ENCODE measurements at regions not wholly inside any gene's neighbourhood (a gene's known extent, or its start where the extent isn't known, plus 50 kb on each side); places are given as distances from the start of the nearest gene placed in this dataset.

- POLR2A ChIA-PET: no interaction called here
- CTCF ChIA-PET: no interaction called here
- no peaks in the 10 kb centered on the region for H3K4me1 ChIP-seq (ENCODE audit: insufficient read depth, low read length)
- Mint-ChIP-seq H3K27me3 (peaks cover 0 to 1% of the 10 kb centered on the region in 2 donors), H3K36me3 (no peaks in the 10 kb centered on the region), H3K27ac (no peak overlapping the region), H3K9me3 (peaks cover 0 to 15% (median 2%) of the 10 kb centered on the region in 5 donors), H3K4me3 (no peak overlapping the region), H3K4me1 (no peaks in the 10 kb centered on the region)
- no peak overlapping the region for H3K4me3 ChIP-seq (ENCODE audit: low read length)
- no peaks in the 10 kb centered on the region for H3K9me3 ChIP-seq (ENCODE audit: low read length)
- H3K36me3 ChIP-seq (ENCODE audit: insufficient read depth, low read length): no peaks in the 10 kb centered on the region
- H3K27ac ChIP-seq (ENCODE audit: low read depth, low read length): no peak overlapping the region
- no peak for DNase-seq
- H3K27me3 ChIP-seq (ENCODE audit: insufficient read depth, low read length, poor library complexity, severe bottlenecking): no peaks in the 10 kb centered on the region
These were observed 81.5 kb upstream of the PTPRM start for GRCh38 chr18:7485616-7486015.

GRCh38 chr18:7488571-7488970, 78.5 kb upstream of the PTPRM start:
- Mint-ChIP-seq H3K27me3 (peaks cover 0 to 1% of the 10 kb centered on the region in 2 donors), H3K36me3 (no peaks in the 10 kb centered on the region), H3K4me3 (no peak overlapping the region), H3K27ac (no peak overlapping the region), H3K4me1 (no peaks in the 10 kb centered on the region), H3K9me3 (peaks cover 0 to 13% (median 2%) of the 10 kb centered on the region in 5 donors)
- Histone ChIP-seq H3K27me3 (ENCODE audit: insufficient read depth, low read length, poor library complexity, severe bottlenecking) (no peaks in the 10 kb centered on the region), H3K4me3 (ENCODE audit: low read length) (no peak overlapping the region), H3K4me1 (ENCODE audit: insufficient read depth, low read length) (no peaks in the 10 kb centered on the region), H3K9me3 (ENCODE audit: low read length) (no peaks in the 10 kb centered on the region), H3K27ac (ENCODE audit: low read depth, low read length) (no peak overlapping the region), H3K36me3 (ENCODE audit: insufficient read depth, low read length) (no peaks in the 10 kb centered on the region)
- ChIA-PET POLR2A (no interaction called here), CTCF (no interaction called here)
- no peak for DNase-seq

GRCh38 chr18:7490104-7490503, 77.0 kb upstream of the PTPRM start:
- Histone ChIP-seq H3K36me3 (ENCODE audit: insufficient read depth, low read length) (no peaks in the 10 kb centered on the region), H3K9me3 (ENCODE audit: low read length) (no peaks in the 10 kb centered on the region), H3K4me3 (ENCODE audit: low read length) (no peak overlapping the region), H3K27ac (ENCODE audit: low read depth, low read length) (no peak overlapping the region), H3K27me3 (ENCODE audit: insufficient read depth, low read length, poor library complexity, severe bottlenecking) (no peaks in the 10 kb centered on the region), H3K4me1 (ENCODE audit: insufficient read depth, low read length) (no peaks in the 10 kb centered on the region)
- POLR2A ChIA-PET: no interaction called here
- CTCF ChIA-PET: no interaction called here
- Mint-ChIP-seq H3K27me3 (peaks cover 0 to 1% of the 10 kb centered on the region in 2 donors), H3K36me3 (no peaks in the 10 kb centered on the region), H3K4me3 (no peak overlapping the region), H3K4me1 (no peaks in the 10 kb centered on the region), H3K27ac (no peak overlapping the region), H3K9me3 (peaks cover 0 to 16% (median 2%) of the 10 kb centered on the region in 5 donors)
- no peak for DNase-seq

- Histone ChIP-seq H3K9me3 (ENCODE audit: low read length) (no peaks in the 10 kb centered on the region), H3K36me3 (ENCODE audit: insufficient read depth, low read length) (no peaks in the 10 kb centered on the region), H3K27me3 (ENCODE audit: insufficient read depth, low read length, poor library complexity, severe bottlenecking) (no peaks in the 10 kb centered on the region), H3K4me3 (ENCODE audit: low read length) (no peak overlapping the region), H3K27ac (ENCODE audit: low read depth, low read length) (no peak overlapping the region), H3K4me1 (ENCODE audit: insufficient read depth, low read length) (no peaks in the 10 kb centered on the region)
- Mint-ChIP-seq H3K4me1 (no peaks in the 10 kb centered on the region), H3K27me3 (peaks cover 0 to 1% of the 10 kb centered on the region in 2 donors), H3K4me3 (no peak overlapping the region), H3K36me3 (no peaks in the 10 kb centered on the region), H3K27ac (no peak overlapping the region), H3K9me3 (peaks cover 0 to 12% (median 11%) of the 10 kb centered on the region in 5 donors)
- POLR2A ChIA-PET: no interaction called here
- CTCF ChIA-PET: no interaction called here
- no peak for DNase-seq
These were observed 74.7 kb upstream of the PTPRM start for GRCh38 chr18:7492385-7492784.

GRCh38 chr18:7497081-7497480, 70.0 kb upstream of the PTPRM start:
- no peak overlapping the region for H3K4me3 Mint-ChIP-seq
- no peak for DNase-seq
- H3K27ac Mint-ChIP-seq: no peak overlapping the region
- POLR2A ChIA-PET: no interaction called here
- no peaks in the 10 kb centered on the region for H3K27me3 Mint-ChIP-seq
- CTCF ChIA-PET: no interaction called here
- H3K36me3 Mint-ChIP-seq: no peaks in the 10 kb centered on the region
- Histone ChIP-seq H3K4me3 (ENCODE audit: low read length) (no peak overlapping the region), H3K27ac (ENCODE audit: low read depth, low read length) (no peak overlapping the region), H3K4me1 (ENCODE audit: insufficient read depth, low read length) (no peaks in the 10 kb centered on the region), H3K9me3 (ENCODE audit: low read length) (no peaks in the 10 kb centered on the region), H3K27me3 (ENCODE audit: insufficient read depth, low read length, poor library complexity, severe bottlenecking) (no peaks in the 10 kb centered on the region), H3K36me3 (ENCODE audit: insufficient read depth, low read length) (no peaks in the 10 kb centered on the region)
- H3K9me3 Mint-ChIP-seq: peaks cover 0 to 12% (median 4%) of the 10 kb centered on the region in 5 donors
- no peaks in the 10 kb centered on the region for H3K4me1 Mint-ChIP-seq

- DNase-seq: no peak
- Histone ChIP-seq H3K36me3 (ENCODE audit: insufficient read depth, low read length) (no peaks in the 10 kb centered on the region), H3K27ac (ENCODE audit: low read depth, low read length) (no peak overlapping the region), H3K9me3 (ENCODE audit: low read length) (no peaks in the 10 kb centered on the region), H3K4me3 (ENCODE audit: low read length) (no peak overlapping the region), H3K4me1 (ENCODE audit: insufficient read depth, low read length) (no peaks in the 10 kb centered on the region), H3K27me3 (ENCODE audit: insufficient read depth, low read length, poor library complexity, severe bottlenecking) (no peaks in the 10 kb centered on the region)
- Mint-ChIP-seq H3K27ac (no peak overlapping the region), H3K27me3 (no peaks in the 10 kb centered on the region), H3K9me3 (peaks cover 0 to 7% (median 0%) of the 10 kb centered on the region in 5 donors), H3K4me3 (no peak overlapping the region), H3K36me3 (no peaks in the 10 kb centered on the region), H3K4me1 (no peaks in the 10 kb centered on the region)
- ChIA-PET CTCF (no interaction called here), POLR2A (no interaction called here)
These were observed 56.0 kb upstream of the PTPRM start for GRCh38 chr18:7511106-7511505.

GRCh38 chr18:7512348-7512747, 54.8 kb upstream of the PTPRM start:
- Mint-ChIP-seq H3K4me1 (no peaks in the 10 kb centered on the region), H3K9me3 (peaks cover 0 to 7% (median 0%) of the 10 kb centered on the region in 5 donors), H3K36me3 (no peaks in the 10 kb centered on the region), H3K4me3 (no peak overlapping the region), H3K27me3 (no peaks in the 10 kb centered on the region), H3K27ac (peak overlapping the region in 1 of 8 donors; percentile 1)
- CTCF ChIA-PET: no interaction called here
- no peak for DNase-seq
- no peaks in the 10 kb centered on the region for H3K9me3 ChIP-seq (ENCODE audit: low read length)
- POLR2A ChIA-PET: no interaction called here
- H3K4me1 ChIP-seq (ENCODE audit: insufficient read depth, low read length): no peaks in the 10 kb centered on the region
- H3K4me3 ChIP-seq (ENCODE audit: low read length): no peak overlapping the region
- H3K36me3 ChIP-seq (ENCODE audit: insufficient read depth, low read length): no peaks in the 10 kb centered on the region
- no peak overlapping the region for H3K27ac ChIP-seq (ENCODE audit: low read depth, low read length)
- H3K27me3 ChIP-seq (ENCODE audit: insufficient read depth, low read length, poor library complexity, severe bottlenecking): no peaks in the 10 kb centered on the region

- no peak for DNase-seq
- no peak overlapping the region for H3K27ac ChIP-seq (ENCODE audit: low read depth, low read length)
- H3K36me3 ChIP-seq (ENCODE audit: insufficient read depth, low read length): no peaks in the 10 kb centered on the region
- no peaks in the 10 kb centered on the region for H3K9me3 ChIP-seq (ENCODE audit: low read length)
- H3K27ac Mint-ChIP-seq: no peak overlapping the region
- H3K9me3 Mint-ChIP-seq: peaks cover 0 to 7% (median 0%) of the 10 kb centered on the region in 5 donors
- no peaks in the 10 kb centered on the region for H3K27me3 ChIP-seq (ENCODE audit: insufficient read depth, low read length, poor library complexity, severe bottlenecking)
- no peaks in the 10 kb centered on the region for H3K27me3 Mint-ChIP-seq
- no peak overlapping the region for H3K4me3 Mint-ChIP-seq
- H3K4me3 ChIP-seq (ENCODE audit: low read length): no peak overlapping the region
- ChIA-PET POLR2A (no interaction called here), CTCF (no interaction called here)
- H3K4me1 ChIP-seq (ENCODE audit: insufficient read depth, low read length): no peaks in the 10 kb centered on the region
- H3K4me1 Mint-ChIP-seq: no peaks in the 10 kb centered on the region
- H3K36me3 Mint-ChIP-seq: no peaks in the 10 kb centered on the region
These were observed 54.1 kb upstream of the PTPRM start for GRCh38 chr18:7512990-7513389.

- H3K27me3 Mint-ChIP-seq: no peaks in the 10 kb centered on the region
- H3K4me1 ChIP-seq (ENCODE audit: insufficient read depth, low read length): no peaks in the 10 kb centered on the region
- ChIA-PET CTCF (no interaction called here), POLR2A (no interaction called here)
- H3K4me3 Mint-ChIP-seq: no peak overlapping the region
- H3K4me3 ChIP-seq (ENCODE audit: low read length): no peak overlapping the region
- no peak for DNase-seq
- peaks cover 0 to 10% (median 0%) of the 10 kb centered on the region in 5 donors for H3K9me3 Mint-ChIP-seq
- no peaks in the 10 kb centered on the region for H3K9me3 ChIP-seq (ENCODE audit: low read length)
- H3K36me3 Mint-ChIP-seq: no peaks in the 10 kb centered on the region
- H3K4me1 Mint-ChIP-seq: no peaks in the 10 kb centered on the region
- no peak overlapping the region for H3K27ac Mint-ChIP-seq
- H3K27me3 ChIP-seq (ENCODE audit: insufficient read depth, low read length, poor library complexity, severe bottlenecking): no peaks in the 10 kb centered on the region
- H3K36me3 ChIP-seq (ENCODE audit: insufficient read depth, low read length): no peaks in the 10 kb centered on the region
- H3K27ac ChIP-seq (ENCODE audit: low read depth, low read length): no peak overlapping the region
These were observed 52.2 kb upstream of the PTPRM start for GRCh38 chr18:7514796-7515440.
